Stomach (tissue), 4 donors: ENCODE measurements at regions not wholly inside any gene's neighbourhood (a gene's known extent, or its start where the extent isn't known, plus 50 kb on each side); places are given as distances from the start of the nearest gene placed in this dataset.

ENCODE experiments used
- POLR2A ChIP-seq, 4 donors: fragments of 450-650 bp; IDR thresholded peaks; one replicate each; pipeline ENCODE4 v1.6.1; 2016; ENCODE audit warnings: antibody characterized with exemption in 4 of 4, control low read depth in 2 of 4, mild to moderate bottlenecking in 1 of 4, moderate library complexity in 1 of 4
- POLR2AphosphoS5 ChIP-seq, 3 donors: sonication (generic); formaldehyde crosslinking; IDR thresholded peaks; one replicate each; pipeline ENCODE4 v1.6.1; 2016; ENCODE audit warnings: antibody characterized with exemption in 3 of 3
- TF ChIP-seq, protein P1 (sequence below), 7 experiments: fragments of 450-650 bp in 4 of 7; fragments of 200-600 bp in 3 of 7; sonication (generic) in 3 of 7; IDR thresholded peaks; one replicate each; pipeline ENCODE4 v1.5.1; 2016 to 2019; ENCODE audit warnings: antibody characterized with exemption in 7 of 7, control low read depth in 2 of 7, mild to moderate bottlenecking in 1 of 7

GRCh38 chr10:20396205-20396604 is 500.9 kb downstream of the NEBL start:
- TF ChIP-seq, protein P1, sequence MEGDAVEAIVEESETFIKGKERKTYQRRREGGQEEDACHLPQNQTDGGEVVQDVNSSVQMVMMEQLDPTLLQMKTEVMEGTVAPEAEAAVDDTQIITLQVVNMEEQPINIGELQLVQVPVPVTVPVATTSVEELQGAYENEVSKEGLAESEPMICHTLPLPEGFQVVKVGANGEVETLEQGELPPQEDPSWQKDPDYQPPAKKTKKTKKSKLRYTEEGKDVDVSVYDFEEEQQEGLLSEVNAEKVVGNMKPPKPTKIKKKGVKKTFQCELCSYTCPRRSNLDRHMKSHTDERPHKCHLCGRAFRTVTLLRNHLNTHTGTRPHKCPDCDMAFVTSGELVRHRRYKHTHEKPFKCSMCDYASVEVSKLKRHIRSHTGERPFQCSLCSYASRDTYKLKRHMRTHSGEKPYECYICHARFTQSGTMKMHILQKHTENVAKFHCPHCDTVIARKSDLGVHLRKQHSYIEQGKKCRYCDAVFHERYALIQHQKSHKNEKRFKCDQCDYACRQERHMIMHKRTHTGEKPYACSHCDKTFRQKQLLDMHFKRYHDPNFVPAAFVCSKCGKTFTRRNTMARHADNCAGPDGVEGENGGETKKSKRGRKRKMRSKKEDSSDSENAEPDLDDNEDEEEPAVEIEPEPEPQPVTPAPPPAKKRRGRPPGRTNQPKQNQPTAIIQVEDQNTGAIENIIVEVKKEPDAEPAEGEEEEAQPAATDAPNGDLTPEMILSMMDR (IDR thresholded peaks at IDR 0.05), result no peak
- TF ChIP-seq POLR2AphosphoS5 (IDR thresholded peaks at IDR 0.05), result no peak
- TF ChIP-seq POLR2A (IDR thresholded peaks at IDR 0.05), result no peak
